ENCODE measurements at regions not wholly inside any gene's neighbourhood (a gene's known extent, or its start where the extent isn't known, plus 50 kb on each side); places are given as distances from the start of the nearest gene placed in this dataset.

- 94% methylated on average over 2 of the region's 2 CpGs for WGBS, 2 donors
- H3K4me1 ChIP-seq: no peaks in the 10 kb centered on the region
- no peaks in the 10 kb centered on the region for H3K27me3 ChIP-seq
- DNase-seq: no peak
- H3K36me3 ChIP-seq: no peaks in the 10 kb centered on the region
- intact Hi-C loops (cut with DNase I): no loop called here
- no peaks in the 10 kb centered on the region for H3K9me3 ChIP-seq
- no peak overlapping the region for H3K4me3 ChIP-seq (replicated peaks in 1 of 3)
- H3K27ac ChIP-seq: no peak overlapping the region
- TF ChIP-seq CTCF (IDR thresholded peaks at IDR 0.05) (no peak), POLR2A (IDR thresholded peaks at IDR 0.05) (no peak)
Measured at GRCh38 chr1:198910816-198911215, 272.0 kb downstream of the PTPRC start.

GRCh38 chr1:198912046-198912445, 273.2 kb downstream of the PTPRC start:
- no peak overlapping the region for H3K4me3 ChIP-seq (replicated peaks in 1 of 3)
- no peak overlapping the region for H3K27ac ChIP-seq
- DNase-seq: no peak
- H3K9me3 ChIP-seq: no peaks in the 10 kb centered on the region
- intact Hi-C loops (cut with DNase I): no loop called here
- no peaks in the 10 kb centered on the region for H3K36me3 ChIP-seq
- H3K27me3 ChIP-seq: no peaks in the 10 kb centered on the region
- no peaks in the 10 kb centered on the region for H3K4me1 ChIP-seq
- 97 to 98% methylated on average over 1 of the region's 1 CpG for WGBS, 2 donors
- no peak for TF ChIP-seq POLR2A (IDR thresholded peaks at IDR 0.05)
- TF ChIP-seq CTCF (IDR thresholded peaks at IDR 0.05): no peak

GRCh38 chr1:198913667-198914066, 274.8 kb downstream of the PTPRC start:
- no peak overlapping the region for H3K27ac ChIP-seq
- H3K4me1 ChIP-seq: no peaks in the 10 kb centered on the region
- H3K36me3 ChIP-seq: no peaks in the 10 kb centered on the region
- TF ChIP-seq CTCF (IDR thresholded peaks at IDR 0.05) (no peak), POLR2A (IDR thresholded peaks at IDR 0.05) (no peak)
- 61 to 63% methylated on average over 4 of the region's 4 CpGs for WGBS, 2 donors
- H3K27me3 ChIP-seq: no peaks in the 10 kb centered on the region
- no peaks in the 10 kb centered on the region for H3K9me3 ChIP-seq
- DNase-seq: no peak
- no peak overlapping the region for H3K4me3 ChIP-seq (replicated peaks in 1 of 3)
- intact Hi-C loops (cut with DNase I): no loop called here

- H3K4me3 ChIP-seq (replicated peaks in 1 of 3): no peak overlapping the region
- intact Hi-C loops (cut with DNase I): no loop called here
- 90 to 91% methylated on average over 3 of the region's 3 CpGs for WGBS, 2 donors
Measured at GRCh38 chr1:198915327-198916231, 276.7 kb downstream of the PTPRC start.

More at GRCh38 chr1:198915327-198916231, 276.7 kb downstream of the PTPRC start:
- no peaks in the 10 kb centered on the region for H3K27me3 ChIP-seq
- no peaks in the 10 kb centered on the region for H3K4me1 ChIP-seq
- no peak overlapping the region for H3K27ac ChIP-seq
- DNase-seq: no peak
- H3K9me3 ChIP-seq: no peaks in the 10 kb centered on the region
- H3K36me3 ChIP-seq: no peaks in the 10 kb centered on the region
- no peak for TF ChIP-seq CTCF (IDR thresholded peaks at IDR 0.05)
- TF ChIP-seq POLR2A (IDR thresholded peaks at IDR 0.05): no peak

Measured in thyroid gland (tissue), 4 donors.